Calu3 (cell line): ENCODE measurements at regions not wholly inside any gene's neighbourhood (a gene's known extent, or its start where the extent isn't known, plus 50 kb on each side); places are given as distances from the start of the nearest gene placed in this dataset.
"Not testable (repeated sequence)": the region's sequence is repeated elsewhere in the genome, so short reads cannot be mapped to it uniquely, and the experiment has no call there.

Experiments used
- BruUV-seq: library from RNA; stranded (reverse); fragments of 400-500 nt; replicated peaks from 2 replicates; lab custom pipeline; 2021; lab: Mats Ljungman, UMichigan
- CTCF ChIA-PET: fragments of 300-600 bp; sonication (Branson Sonifier 250); formaldehyde crosslinking; loops from one replicate; lab custom pipeline; 2022; ENCODE audit warnings: antibody characterized with exemption; lab: Charles Lee
- DNase-seq: peaks from one replicate; pipeline ENCODE4 v3.0.0; 2022
- H3K27ac Mint-ChIP-seq: one replicate; pipeline ENCODE4 v1.8.0; 2022; ENCODE audit warnings: mixed read lengths; ENCODE audit not compliant: unreplicated experiment
- H3K27me3 Mint-ChIP-seq: one replicate; pipeline ENCODE4 v1.8.0; 2022; ENCODE audit warnings: mixed read lengths; ENCODE audit not compliant: unreplicated experiment
- H3K36me3 Mint-ChIP-seq: one replicate; pipeline ENCODE4 v1.8.0; 2022; ENCODE audit warnings: mild to moderate bottlenecking, moderate library complexity, mixed read lengths; ENCODE audit not compliant: insufficient read depth, unreplicated experiment
- H3K4me1 Mint-ChIP-seq: one replicate; pipeline ENCODE4 v1.8.0; 2022; ENCODE audit warnings: mild to moderate bottlenecking, low read depth, mixed read lengths; ENCODE audit not compliant: unreplicated experiment
- H3K4me3 Mint-ChIP-seq: one replicate; pipeline ENCODE4 v1.8.0; 2022; ENCODE audit warnings: mild to moderate bottlenecking, low read depth, moderate library complexity, mixed read lengths; ENCODE audit not compliant: unreplicated experiment
- H3K9me3 Mint-ChIP-seq: one replicate; pipeline ENCODE4 v1.8.0; 2022; ENCODE audit warnings: low read depth, mixed read lengths; ENCODE audit not compliant: unreplicated experiment
- intact Hi-C: fragments of 100-400 bp; cut with micrococcal nuclease; formaldehyde crosslinking; loops from one replicate; pipeline ENCODE4 v1.10.0; 2022; ENCODE audit not compliant: unreplicated experiment
- TF ChIP-seq, protein P1 (sequence below): fragments of 200-600 bp; IDR thresholded peaks from one replicate; pipeline ENCODE4 v1.8.0; 2022; ENCODE audit warnings: antibody characterized with exemption; ENCODE audit not compliant: unreplicated experiment

DNA sequence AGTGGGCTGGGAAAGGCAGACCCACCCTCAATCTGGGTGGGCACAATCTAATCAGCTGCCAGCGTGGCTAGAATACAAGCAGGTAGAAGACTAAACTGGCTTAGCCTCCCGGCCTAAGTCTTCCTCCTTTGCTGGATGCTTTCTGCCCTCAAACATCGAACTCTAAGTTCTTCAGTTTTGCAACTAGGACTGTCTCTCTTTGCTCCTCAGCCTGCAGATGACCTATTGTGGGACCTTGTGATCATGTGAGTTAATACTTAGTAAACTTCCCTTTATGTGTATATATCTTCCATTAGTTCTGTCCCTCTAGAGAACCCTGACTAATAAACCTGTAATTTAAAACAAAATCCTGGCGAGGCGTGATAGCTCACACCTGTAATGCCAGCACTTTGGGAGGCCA is 51.8 kb upstream of the SLC39A8 start:
- CTCF ChIA-PET, H3K9me3 Mint-ChIP-seq, H3K4me3 Mint-ChIP-seq, DNase-seq, BruUV-seq, intact Hi-C loops, H3K27me3 Mint-ChIP-seq, H3K27ac Mint-ChIP-seq, H3K36me3 Mint-ChIP-seq: not testable (repeated sequence)
- peaks cover 13% of the 10 kb centered on the region for H3K4me1 Mint-ChIP-seq

GRCh38 chr4:102399021-102399420 is 53.7 kb upstream of the SLC39A8 start:
- no TSS peak for BruUV-seq
- intact Hi-C loops, result no loop called here
- Mint-ChIP-seq H3K4me1 (peaks cover 17% of the 10 kb centered on the region), H3K27ac (no peak overlapping the region), H3K9me3 (peaks cover 3% of the 10 kb centered on the region), H3K4me3 (no peak overlapping the region), H3K36me3 (no peaks in the 10 kb centered on the region), H3K27me3 (no peaks in the 10 kb centered on the region)
- DNase-seq, result no peak
- TF ChIP-seq, protein P1, sequence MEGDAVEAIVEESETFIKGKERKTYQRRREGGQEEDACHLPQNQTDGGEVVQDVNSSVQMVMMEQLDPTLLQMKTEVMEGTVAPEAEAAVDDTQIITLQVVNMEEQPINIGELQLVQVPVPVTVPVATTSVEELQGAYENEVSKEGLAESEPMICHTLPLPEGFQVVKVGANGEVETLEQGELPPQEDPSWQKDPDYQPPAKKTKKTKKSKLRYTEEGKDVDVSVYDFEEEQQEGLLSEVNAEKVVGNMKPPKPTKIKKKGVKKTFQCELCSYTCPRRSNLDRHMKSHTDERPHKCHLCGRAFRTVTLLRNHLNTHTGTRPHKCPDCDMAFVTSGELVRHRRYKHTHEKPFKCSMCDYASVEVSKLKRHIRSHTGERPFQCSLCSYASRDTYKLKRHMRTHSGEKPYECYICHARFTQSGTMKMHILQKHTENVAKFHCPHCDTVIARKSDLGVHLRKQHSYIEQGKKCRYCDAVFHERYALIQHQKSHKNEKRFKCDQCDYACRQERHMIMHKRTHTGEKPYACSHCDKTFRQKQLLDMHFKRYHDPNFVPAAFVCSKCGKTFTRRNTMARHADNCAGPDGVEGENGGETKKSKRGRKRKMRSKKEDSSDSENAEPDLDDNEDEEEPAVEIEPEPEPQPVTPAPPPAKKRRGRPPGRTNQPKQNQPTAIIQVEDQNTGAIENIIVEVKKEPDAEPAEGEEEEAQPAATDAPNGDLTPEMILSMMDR, result no peak
- CTCF ChIA-PET, result no interaction called here

DNA sequence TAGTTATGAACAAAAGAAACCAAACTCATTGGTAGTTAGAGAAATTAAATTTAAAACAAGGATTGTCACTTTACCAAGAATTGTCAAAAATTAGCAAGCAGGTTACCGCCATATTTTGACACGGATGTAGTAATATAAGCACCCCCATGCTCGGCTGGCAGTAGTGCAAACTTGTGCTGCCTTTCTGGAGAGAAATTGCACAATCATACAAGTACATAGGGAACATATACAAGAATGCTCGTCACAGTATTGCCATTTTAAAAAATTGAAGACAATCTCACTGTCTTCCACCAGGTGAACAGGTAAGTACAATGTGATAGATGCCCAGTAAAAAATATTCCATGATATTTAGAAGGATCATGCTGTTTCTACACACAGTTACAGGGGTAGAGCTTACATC is 55.6 kb upstream of the SLC39A8 start:
- intact Hi-C loops, result no loop called here
- H3K27ac Mint-ChIP-seq, result no peak overlapping the region
- TF ChIP-seq, protein P1, result no peak
- H3K27me3 Mint-ChIP-seq, result no peaks in the 10 kb centered on the region
- no peak for DNase-seq
- H3K4me3 Mint-ChIP-seq, result no peak overlapping the region
- H3K9me3 Mint-ChIP-seq, result no peaks in the 10 kb centered on the region
- no TSS peak for BruUV-seq
- CTCF ChIA-PET, result no interaction called here
- H3K4me1 Mint-ChIP-seq, result peaks cover 17% of the 10 kb centered on the region
- H3K36me3 Mint-ChIP-seq, result no peaks in the 10 kb centered on the region

DNA sequence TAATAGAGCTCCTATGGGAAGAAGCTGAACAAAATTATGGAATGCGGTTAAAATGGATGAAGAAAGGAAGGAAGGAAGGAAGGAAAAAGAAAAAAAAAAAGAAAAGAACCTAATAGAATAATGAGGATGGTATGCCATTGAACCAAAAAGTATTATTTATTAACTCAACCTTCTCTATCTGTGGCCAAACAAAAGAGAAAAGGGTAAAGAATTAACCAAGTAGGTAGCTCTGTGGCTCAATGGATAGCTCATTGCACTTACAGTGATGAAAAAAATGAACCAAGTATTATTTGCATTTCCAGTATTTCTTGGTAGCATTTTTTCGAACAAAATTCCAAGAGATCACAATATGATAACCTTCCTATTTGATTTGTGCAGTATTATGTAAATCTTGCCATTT is 56.9 kb upstream of the SLC39A8 start:
- H3K36me3 Mint-ChIP-seq, result no peaks in the 10 kb centered on the region
- no peaks in the 10 kb centered on the region for H3K27me3 Mint-ChIP-seq
- H3K9me3 Mint-ChIP-seq, result no peaks in the 10 kb centered on the region
- H3K4me1 Mint-ChIP-seq, result peaks cover 17% of the 10 kb centered on the region
- intact Hi-C loops, result no loop called here
- H3K27ac Mint-ChIP-seq, result no peak overlapping the region
- no peak overlapping the region for H3K4me3 Mint-ChIP-seq
- BruUV-seq, result no TSS peak
- CTCF ChIA-PET, result interaction anchor here (0.5 kb wide), 1 partner anchor 29 kb away, joined by 4 read pairs; no protein-coding TSS in a partner anchor
- TF ChIP-seq, protein P1, result no peak
- no peak for DNase-seq

GRCh38 chr4:102403116-102403515 is 57.8 kb upstream of the SLC39A8 start:
- Mint-ChIP-seq H3K9me3 (no peaks in the 10 kb centered on the region), H3K27ac (no peak overlapping the region), H3K4me3 (no peak overlapping the region), H3K27me3 (no peaks in the 10 kb centered on the region), H3K4me1 (peaks cover 17% of the 10 kb centered on the region), H3K36me3 (no peaks in the 10 kb centered on the region)
- BruUV-seq, result no TSS peak
- DNase-seq, result no peak
- TF ChIP-seq, protein P1, result no peak
- intact Hi-C loops, result no loop called here
- CTCF ChIA-PET, result no interaction called here
